ENCODE measurements at regions not wholly inside any gene's neighbourhood (a gene's known extent, or its start where the extent isn't known, plus 50 kb on each side); places are given as distances from the start of the nearest gene placed in this dataset.

GRCh38 chr3:151625086-151625485 lies 108.6 kb upstream of the AADACL2 start:
- TF ChIP-seq CTCF (IDR thresholded peaks at IDR 0.05) (no peak), POLR2A (IDR thresholded peaks at IDR 0.05) (no peak)
